HG03135 (cell line): ENCODE measurements at regions not wholly inside any gene's neighbourhood (a gene's known extent, or its start where the extent isn't known, plus 50 kb on each side); places are given as distances from the start of the nearest gene placed in this dataset.
"Not testable (repeated sequence)": the region's sequence is repeated elsewhere in the genome, so short reads cannot be mapped to it uniquely, and the experiment has no call there.

ENCODE experiments used
- ATAC-seq: cut with Tn5 transposase; IDR thresholded peaks from one replicate; pipeline ENCODE4 v1.9.1; 2021; ENCODE audit warnings: mild to moderate bottlenecking, moderate library complexity; ENCODE audit not compliant: unreplicated experiment

GRCh38 chr21:35451276-35451675 is 402.2 kb upstream of the RUNX1 start:
- no peak for ATAC-seq

GRCh38 chr21:35450830-35451229 is 401.7 kb upstream of the RUNX1 start:
- ATAC-seq, result no peak

- no peak for ATAC-seq
Observed at GRCh38 chr21:35449846-35450245, 400.7 kb upstream of the RUNX1 start.

- no peak for ATAC-seq
Observed at GRCh38 chr21:35448876-35449599, 399.9 kb upstream of the RUNX1 start.

DNA sequence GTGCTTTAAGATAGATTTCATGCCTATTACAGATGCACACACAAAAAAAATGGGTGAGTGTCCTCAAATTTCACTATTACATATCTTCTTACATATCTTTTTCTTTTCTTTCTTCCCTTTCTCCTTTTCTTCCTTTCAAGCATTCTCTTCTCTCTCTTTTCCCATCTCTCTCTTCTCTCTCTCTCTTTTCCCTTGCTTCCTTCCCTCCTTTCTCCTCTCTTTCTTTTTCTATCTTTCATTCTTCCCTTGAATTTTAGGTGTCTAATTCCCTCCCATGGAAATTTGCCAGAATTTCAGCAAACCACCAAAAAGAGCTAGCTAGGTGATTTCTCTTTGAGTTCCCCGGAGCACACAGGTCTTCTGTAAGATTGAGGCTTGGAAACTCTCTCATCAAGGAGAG is 395.3 kb upstream of the RUNX1 start:
- ATAC-seq, result no peak

GRCh38 chr21:35441868-35442582 is 392.9 kb upstream of the RUNX1 start:
- no peak for ATAC-seq

DNA sequence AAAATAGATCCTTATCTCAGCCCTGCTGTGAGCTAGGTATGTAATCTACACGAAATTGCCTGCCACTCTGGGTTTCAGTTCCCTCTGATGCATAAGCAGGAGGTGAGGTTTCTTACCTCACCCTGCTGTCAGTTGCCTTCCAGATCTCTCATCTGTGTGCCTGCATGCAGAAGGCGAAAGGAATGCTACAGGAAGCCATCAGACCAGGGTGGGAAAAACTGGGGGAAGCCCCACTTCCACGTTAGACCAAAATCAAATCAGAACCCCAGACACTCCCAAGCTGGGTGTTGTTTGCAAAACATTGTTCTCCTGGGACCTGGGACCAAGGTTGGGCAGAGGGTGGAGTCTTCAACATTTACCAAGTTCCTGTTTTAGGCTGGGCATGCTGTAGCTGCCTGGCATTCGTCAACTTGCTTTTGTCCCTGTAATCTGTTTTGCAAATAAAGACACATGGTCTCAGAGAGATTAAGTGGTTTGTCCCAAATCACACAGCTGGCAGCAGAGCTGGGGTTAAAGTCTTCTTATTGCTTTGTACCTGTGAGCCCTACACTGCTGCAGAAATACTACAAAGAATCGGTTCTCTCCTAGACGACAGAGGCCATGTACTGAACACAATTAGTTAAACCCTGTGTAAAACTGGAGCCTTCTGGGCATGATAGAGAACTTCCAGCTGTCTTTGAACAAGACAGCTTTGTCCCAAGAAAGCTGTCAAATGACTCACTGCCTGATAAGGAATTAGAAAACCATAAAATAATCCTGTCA is 389.7 kb upstream of the RUNX1 start:
- ATAC-seq, result no peak

DNA sequence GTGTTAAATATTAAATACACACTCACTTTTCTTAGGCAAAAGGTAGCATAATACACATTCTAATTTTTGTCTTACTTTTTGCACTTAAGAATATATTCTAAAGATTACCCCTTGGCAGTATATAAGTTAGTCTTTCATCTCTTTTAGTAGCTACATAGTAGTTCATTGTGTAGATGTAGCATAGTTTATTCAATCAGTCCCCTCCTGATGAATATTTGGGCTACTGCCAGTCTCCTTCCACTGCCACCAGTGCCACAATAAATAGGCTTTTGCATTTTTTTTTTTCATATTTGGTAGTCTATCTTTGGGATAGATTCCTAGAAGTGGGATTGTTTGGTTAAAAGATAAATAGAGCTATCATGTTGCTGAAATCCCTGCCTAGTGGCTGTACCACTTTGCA is 388.8 kb upstream of the RUNX1 start:
- no peak for ATAC-seq

GRCh38 chr21:35436899-35437298 is 387.8 kb upstream of the RUNX1 start:
- no peak for ATAC-seq

- not testable (repeated sequence) for ATAC-seq
Observed at GRCh38 chr21:35432601-35433000, 383.5 kb upstream of the RUNX1 start.

GRCh38 chr21:35430260-35430659 is 381.2 kb upstream of the RUNX1 start:
- no peak for ATAC-seq

DNA sequence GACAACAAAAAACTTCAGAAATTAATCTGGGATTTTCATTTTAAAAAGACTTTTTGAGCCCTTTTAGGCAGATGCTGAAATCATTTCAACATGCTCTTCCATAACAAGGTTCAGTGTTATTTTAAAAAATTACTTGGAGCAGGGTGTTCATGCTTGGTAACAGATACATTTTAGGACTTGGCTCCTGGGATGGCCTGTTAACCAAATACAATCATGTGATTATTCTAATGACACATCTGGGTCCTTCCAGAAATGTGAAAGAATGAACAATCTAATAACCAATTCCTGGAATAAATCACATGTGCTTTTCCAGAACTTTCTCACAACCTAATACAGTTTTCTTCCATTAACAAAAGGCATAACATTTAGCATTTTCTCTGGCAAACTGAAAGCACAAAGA is 379.8 kb upstream of the RUNX1 start:
- no peak for ATAC-seq

- no peak for ATAC-seq
Observed at GRCh38 chr21:35428489-35428888, 379.4 kb upstream of the RUNX1 start.

- ATAC-seq, result no peak
Observed at GRCh38 chr21:35428001-35428320, 378.9 kb upstream of the RUNX1 start.

DNA sequence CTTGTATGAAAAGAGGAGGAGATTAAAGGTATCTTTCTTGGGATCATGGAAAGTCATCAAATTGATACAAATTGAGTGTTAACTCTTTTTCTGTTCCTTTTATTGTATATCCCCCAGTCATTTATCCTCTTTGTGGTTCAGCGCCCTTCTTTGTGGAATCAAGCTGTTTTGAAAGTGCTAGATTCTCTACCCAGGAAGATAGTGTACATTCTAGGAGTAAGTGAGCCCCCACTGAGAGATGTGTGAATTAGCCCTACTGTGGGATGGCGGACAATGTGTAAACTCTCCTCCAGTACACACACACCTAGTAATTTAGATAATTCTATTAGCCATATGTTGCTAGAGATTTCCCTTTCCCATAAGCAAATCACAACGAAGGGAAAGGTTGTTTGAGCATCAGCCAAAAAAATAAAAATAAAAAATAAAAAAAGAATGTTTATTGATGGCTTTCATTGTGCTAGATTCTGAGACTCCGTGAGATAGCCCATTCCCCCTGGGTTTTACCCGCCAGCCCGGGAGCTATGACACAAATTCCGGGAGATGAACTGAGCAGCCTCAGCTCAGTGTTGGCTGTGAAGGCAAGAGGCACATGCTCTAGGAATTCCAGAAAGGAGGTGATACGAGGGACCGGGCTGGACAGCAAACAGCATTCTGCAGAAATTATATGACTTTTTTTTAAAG is 378.4 kb upstream of the RUNX1 start:
- ATAC-seq, result no peak

GRCh38 chr21:35426897-35427296 is 377.8 kb upstream of the RUNX1 start:
- no peak for ATAC-seq

GRCh38 chr21:35426469-35426868 is 377.4 kb upstream of the RUNX1 start:
- ATAC-seq, result no peak

DNA sequence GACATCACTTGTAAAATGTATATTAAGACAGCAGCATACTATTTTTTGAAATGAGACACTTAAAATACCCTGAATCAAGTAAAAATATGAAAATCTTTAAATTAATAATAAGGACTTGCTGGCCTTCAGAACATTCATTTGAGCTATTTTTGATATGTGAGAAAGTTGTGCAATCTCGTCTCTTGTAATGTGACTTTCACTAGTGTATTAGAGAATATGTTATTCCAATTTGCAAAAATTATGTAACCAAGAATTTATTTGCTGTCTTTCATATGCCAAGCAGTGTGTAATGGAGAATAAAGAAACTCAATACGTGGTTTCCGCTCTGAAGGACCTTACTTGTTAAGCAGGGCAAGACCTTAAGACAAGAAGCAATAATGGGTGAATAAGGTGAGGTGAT is 375.0 kb upstream of the RUNX1 start:
- ATAC-seq, result no peak

DNA sequence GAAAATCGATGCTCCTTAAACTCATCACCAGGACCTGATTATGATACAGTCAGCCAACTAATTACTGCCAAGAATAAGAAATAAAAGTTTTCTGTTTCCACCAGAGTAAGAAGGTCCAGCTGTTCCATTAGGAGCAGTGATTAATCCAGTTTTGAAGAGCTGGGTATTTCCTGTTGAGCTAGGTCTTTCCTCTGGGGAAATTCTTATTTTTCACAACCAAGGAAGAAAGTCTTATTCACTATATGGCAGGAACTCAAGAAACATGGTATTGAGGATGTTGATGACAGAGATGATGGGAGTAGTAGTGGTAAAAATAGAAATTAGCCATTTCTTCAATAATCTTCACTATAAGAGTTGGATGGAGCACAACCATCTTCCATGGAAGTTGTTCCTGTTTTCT is 374.6 kb upstream of the RUNX1 start:
- ATAC-seq, result no peak

- no peak for ATAC-seq
Observed at GRCh38 chr21:35422011-35422410, 372.9 kb upstream of the RUNX1 start.

GRCh38 chr21:35421221-35421620 is 372.1 kb upstream of the RUNX1 start:
- no peak for ATAC-seq
